ENCODE measurements at regions not wholly inside any gene's neighbourhood (a gene's known extent, or its start where the extent isn't known, plus 50 kb on each side); places are given as distances from the start of the nearest gene placed in this dataset.
"Not testable (repeated sequence)": the region's sequence is repeated elsewhere in the genome, so short reads cannot be mapped to it uniquely, and the experiment has no call there.

DNA sequence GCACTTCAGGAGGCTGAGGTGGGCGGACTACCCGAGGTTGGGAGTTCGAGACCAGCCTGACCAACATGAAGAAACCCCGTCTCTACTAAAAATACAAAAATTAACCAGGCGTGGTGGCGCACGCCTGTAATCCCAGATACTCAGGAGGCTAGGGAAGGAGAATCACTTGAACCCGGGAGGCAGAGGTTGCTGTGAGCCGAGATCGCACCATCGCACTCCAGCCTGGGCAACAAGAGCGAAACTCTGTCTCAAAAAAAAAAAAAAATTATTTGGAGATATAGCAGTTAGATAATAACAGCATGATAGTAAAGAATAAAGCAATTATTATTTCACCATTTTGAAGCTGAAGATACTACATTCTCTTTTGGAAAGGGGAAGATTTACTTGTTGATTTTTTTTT lies 345.9 kb upstream of the SPATA31A3 start:
- not testable (repeated sequence) for TF ChIP-seq CBX5 (IDR thresholded peaks at IDR 0.05; ENCODE audit: borderline replicate concordance, low read depth); RAD21 (CRISPR knock-in tag; conservative IDR thresholded peaks at IDR 0.05 in 1 of 2, IDR thresholded peaks at IDR 0.05 in 1 of 2); TCF3 (CRISPR knock-in tag; IDR thresholded peaks at IDR 0.05)
